ENCODE measurements at regions not wholly inside any gene's neighbourhood (a gene's known extent, or its start where the extent isn't known, plus 50 kb on each side); places are given as distances from the start of the nearest gene placed in this dataset.

DNA sequence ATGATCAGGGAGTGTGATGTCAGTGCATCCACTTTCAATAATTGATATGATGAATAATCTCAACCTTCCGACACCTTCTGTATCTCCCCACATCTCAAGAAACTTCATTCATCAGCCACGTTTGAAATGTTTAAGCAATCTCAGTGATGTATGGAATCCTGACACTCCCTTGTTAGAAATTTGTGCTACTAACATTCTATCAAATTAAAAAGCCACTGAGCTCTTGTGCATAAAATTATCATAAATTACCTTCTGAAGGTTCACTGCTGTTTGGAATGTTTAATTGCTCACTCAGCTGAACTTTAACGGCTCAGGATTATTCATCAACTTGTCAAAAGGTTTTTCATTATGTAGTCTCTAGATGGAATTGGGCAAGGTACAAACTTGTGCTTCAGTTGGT, 108.4 kb upstream of the DPH6 start:
- TF ChIP-seq POLR2A (IDR thresholded peaks at IDR 0.05; ENCODE audit: low read length) (no peak), ESRRA (IDR thresholded peaks at IDR 0.05; ENCODE audit: borderline replicate concordance, low read length) (no peak), RAD21 (conservative IDR thresholded peaks at IDR 0.05 in 1 of 2, IDR thresholded peaks at IDR 0.05 in 1 of 2) (no peak), ZFP36 (IDR thresholded peaks at IDR 0.05; ENCODE audit: borderline replicate concordance, partially characterized antibody) (no peak), BHLHE40 (IDR thresholded peaks at IDR 0.05; ENCODE audit: low read depth, low read length) (no peak), CEBPB (IDR thresholded peaks at IDR 0.05) (no peak), RCOR1 (IDR thresholded peaks at IDR 0.05; ENCODE audit: low read depth, low read length) (no peak), EP300 (IDR thresholded peaks at IDR 0.05) (no peak)
- TF ChIP-seq, protein P1, sequence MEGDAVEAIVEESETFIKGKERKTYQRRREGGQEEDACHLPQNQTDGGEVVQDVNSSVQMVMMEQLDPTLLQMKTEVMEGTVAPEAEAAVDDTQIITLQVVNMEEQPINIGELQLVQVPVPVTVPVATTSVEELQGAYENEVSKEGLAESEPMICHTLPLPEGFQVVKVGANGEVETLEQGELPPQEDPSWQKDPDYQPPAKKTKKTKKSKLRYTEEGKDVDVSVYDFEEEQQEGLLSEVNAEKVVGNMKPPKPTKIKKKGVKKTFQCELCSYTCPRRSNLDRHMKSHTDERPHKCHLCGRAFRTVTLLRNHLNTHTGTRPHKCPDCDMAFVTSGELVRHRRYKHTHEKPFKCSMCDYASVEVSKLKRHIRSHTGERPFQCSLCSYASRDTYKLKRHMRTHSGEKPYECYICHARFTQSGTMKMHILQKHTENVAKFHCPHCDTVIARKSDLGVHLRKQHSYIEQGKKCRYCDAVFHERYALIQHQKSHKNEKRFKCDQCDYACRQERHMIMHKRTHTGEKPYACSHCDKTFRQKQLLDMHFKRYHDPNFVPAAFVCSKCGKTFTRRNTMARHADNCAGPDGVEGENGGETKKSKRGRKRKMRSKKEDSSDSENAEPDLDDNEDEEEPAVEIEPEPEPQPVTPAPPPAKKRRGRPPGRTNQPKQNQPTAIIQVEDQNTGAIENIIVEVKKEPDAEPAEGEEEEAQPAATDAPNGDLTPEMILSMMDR (IDR thresholded peaks at IDR 0.05) = no peak
- TF ChIP-seq, protein P2, sequence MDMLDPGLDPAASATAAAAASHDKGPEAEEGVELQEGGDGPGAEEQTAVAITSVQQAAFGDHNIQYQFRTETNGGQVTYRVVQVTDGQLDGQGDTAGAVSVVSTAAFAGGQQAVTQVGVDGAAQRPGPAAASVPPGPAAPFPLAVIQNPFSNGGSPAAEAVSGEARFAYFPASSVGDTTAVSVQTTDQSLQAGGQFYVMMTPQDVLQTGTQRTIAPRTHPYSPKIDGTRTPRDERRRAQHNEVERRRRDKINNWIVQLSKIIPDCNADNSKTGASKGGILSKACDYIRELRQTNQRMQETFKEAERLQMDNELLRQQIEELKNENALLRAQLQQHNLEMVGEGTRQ (IDR thresholded peaks at IDR 0.05) = no peak
